ENCODE measurements at regions not wholly inside any gene's neighbourhood (a gene's known extent, or its start where the extent isn't known, plus 50 kb on each side); places are given as distances from the start of the nearest gene placed in this dataset.

DNA sequence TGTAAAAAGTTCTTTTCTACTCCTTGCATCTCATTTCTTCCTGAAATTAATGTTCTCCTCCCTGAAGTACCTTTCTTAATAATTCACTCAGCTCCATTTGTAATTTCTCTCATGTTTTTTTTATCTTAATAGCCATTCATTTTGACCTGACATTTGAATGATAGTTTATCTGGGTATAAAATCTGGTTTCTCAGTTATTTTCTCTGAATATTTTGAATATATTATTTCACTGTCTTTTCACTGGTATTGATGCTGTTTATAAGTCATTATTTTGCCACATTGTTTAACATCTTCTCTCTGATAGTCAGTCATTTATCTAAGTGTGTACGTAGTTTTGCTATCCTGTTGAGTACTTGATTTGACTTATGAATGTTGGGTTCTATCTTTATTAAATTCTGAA, 68.8 kb upstream of the ARHGAP18 start:
- no peak for DNase-seq

- DNase-seq, result no peak
Measured at GRCh38 chr6:129777371-129777770, 67.4 kb upstream of the ARHGAP18 start.

- no peak for DNase-seq
Measured at GRCh38 chr6:129776542-129777330, 66.8 kb upstream of the ARHGAP18 start.

DNA sequence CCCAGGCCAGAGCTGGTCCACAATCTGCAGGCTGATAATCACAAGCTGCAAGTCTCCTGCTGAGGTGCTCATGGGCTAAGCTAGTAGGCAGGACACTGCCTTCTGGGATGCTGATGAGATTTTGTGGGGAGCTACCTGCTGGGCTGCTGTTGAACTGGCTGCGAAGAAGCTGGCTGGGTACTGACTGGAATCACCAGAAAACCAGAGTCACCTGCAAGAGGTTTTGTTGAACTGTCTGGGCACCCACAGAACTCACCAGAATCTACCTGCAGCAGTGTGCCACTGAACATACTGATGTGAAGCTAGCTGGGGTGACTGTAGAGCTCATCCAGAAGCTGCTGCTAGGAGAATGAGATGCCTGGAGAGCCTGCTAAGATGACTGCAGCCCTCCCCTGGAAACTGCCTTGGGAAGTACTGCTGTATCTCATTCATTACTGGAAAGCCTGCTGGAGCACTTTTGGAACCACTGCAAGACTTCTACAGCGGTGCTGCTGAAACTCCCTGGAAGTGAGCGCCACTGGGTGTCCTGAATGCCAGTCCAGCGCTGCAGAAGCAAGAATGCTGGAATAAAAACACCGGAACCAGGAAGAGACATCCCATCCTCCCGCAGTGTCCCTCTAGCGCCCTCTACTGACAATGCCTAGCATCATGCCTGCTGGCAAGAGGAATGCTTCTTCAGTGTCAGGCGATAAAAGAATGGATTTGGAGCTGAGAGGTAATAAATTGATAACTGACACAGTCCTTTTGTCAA, 64.9 kb upstream of the ARHGAP18 start:
- DNase-seq, result peak; percentile 3

- DNase-seq, result no peak
Measured at GRCh38 chr6:129773304-129773703, 63.3 kb upstream of the ARHGAP18 start.

GRCh38 chr6:129771678-129772077, 61.7 kb upstream of the ARHGAP18 start:
- no peak for DNase-seq

- no peak for DNase-seq
Measured at GRCh38 chr6:129767776-129768485, 58.0 kb upstream of the ARHGAP18 start.

DNA sequence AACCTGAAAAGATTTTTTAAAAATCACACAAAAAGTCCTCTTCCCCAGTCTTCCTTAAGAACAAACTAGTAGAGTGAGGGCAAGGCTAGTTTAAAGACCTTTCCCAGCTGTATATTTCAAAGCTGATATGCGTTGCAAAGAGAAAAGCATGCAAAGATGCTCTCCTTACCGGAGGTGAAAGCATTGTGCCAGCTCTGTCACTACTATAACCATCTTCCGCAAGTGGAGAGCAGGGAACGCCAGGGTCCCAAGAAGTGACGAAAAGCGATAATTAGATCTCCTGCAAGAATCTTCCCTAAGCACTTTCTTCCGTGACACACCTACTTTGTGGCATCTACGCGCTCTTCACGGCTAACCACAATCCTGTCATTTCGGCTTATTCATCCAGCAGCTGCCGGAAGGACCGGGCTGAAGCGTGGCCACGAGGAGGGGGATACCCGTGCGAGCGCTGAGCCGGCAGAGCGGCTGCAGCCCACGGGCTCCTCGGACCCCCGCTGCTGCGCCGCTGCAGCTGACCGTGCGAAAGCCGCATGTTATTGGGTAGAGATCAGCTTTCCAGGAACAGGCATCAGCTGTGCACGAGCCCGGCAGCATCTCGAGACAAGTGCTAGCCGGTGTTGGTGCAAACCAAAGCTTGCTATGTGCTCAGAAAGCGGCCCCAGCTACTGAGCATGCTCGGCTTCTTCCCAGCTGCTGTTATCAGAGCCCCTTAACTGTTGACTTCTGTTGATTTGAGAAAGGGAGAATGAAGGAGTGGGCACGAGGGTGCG, 57.2 kb upstream of the ARHGAP18 start:
- peak; percentile 28 for DNase-seq

- DNase-seq, result no peak
Measured at GRCh38 chr6:129764761-129765407, 54.9 kb upstream of the ARHGAP18 start.

DNA sequence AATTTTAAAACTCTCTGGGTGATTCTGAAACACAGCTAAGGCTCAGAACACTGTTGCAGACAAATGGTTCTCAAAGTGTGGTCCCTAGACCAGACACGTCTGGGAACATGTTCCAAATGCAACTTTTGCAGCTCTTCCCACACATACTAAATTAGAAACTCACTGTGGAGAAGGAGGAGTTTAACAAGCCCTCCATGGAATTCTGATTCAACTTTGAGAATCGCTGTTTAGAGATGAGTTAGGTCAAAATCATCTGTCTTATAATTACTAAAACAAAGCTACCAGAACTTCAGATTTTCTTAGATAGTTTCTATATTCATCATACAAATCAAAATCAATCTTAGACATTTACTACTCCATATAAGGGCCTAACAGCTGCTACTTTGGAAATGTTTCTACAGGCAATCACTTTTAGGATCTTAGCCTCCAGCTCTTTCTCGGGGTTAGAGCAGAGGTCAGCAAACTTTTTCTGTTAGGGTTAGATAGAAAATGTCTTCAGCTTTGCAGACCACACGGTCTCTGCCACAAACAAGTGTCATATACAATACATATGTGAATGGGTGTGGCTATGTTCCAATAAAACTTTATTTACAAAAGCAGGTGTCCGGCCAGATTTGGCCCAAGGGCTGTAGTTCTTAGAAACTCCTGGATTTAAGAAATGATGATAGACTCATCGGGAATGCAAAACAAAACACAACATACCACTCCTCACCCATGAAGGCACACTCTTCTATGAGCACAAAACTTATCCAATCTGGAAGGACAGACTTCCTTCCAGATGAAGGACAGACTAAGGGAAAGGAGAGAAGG, 50.0 kb upstream of the ARHGAP18 start:
- DNase-seq, result no peak

All from NCI-H510A (cell line).